Naive thymus-derived CD8-positive, alpha-beta T cell (primary cell): ENCODE measurements at regions not wholly inside any gene's neighbourhood (a gene's known extent, or its start where the extent isn't known, plus 50 kb on each side); places are given as distances from the start of the nearest gene placed in this dataset.
"Not testable (repeated sequence)": the region's sequence is repeated elsewhere in the genome, so short reads cannot be mapped to it uniquely, and the experiment has no call there.

Experiments
- ATAC-seq, 2 donors: fragments of 150-1000 bp; cut with Tn5 transposase in 1 of 2; sonication (Bioruptor Pico), chemical (Tn5 transposase) in 1 of 2; 1 replicate in 1 of 2; 2 replicates in 1 of 2; pipeline ENCODE4 v1.10.0; 2021; ENCODE audit warnings: mild to moderate bottlenecking in 2 of 2, moderate library complexity in 2 of 2
- POLR2A ChIA-PET: fragments of 350-600 bp; sonication (Branson Sonifier 250); formaldehyde crosslinking; loops from one replicate; lab custom pipeline; 2021; ENCODE audit warnings: antibody characterized with exemption; lab: Charles Lee
- DNase-seq, 10 donors: peaks; one replicate each; pipeline versions ENCODE4 v3.0.0 to v3.0.0-alpha.2; 2020 to 2022
- H3K27ac Mint-ChIP-seq, 10 donors: one replicate each; pipeline ENCODE4 v1.8.0; 2020 to 2022; ENCODE audit warnings: mild to moderate bottlenecking in 10 of 10, mixed read lengths in 10 of 10, moderate library complexity in 4 of 10, inconsistent platforms in 1 of 10
- H3K27me3 Mint-ChIP-seq, 5 donors: one replicate each; pipeline ENCODE4 v1.8.0; 2021 to 2022; ENCODE audit warnings: mixed read lengths in 5 of 5
- H3K36me3 Mint-ChIP-seq, 3 donors: one replicate each; pipeline ENCODE4 v1.8.0; 2020 to 2022; ENCODE audit warnings: mixed read lengths in 3 of 3, mild to moderate bottlenecking in 2 of 3, inconsistent platforms in 1 of 3
- H3K4me1 Mint-ChIP-seq, 4 donors: one replicate each; pipeline ENCODE4 v1.8.0; 2021 to 2022; ENCODE audit warnings: mixed read lengths in 4 of 4
- H3K4me3 Mint-ChIP-seq, 10 donors: one replicate each; pipeline ENCODE4 v1.8.0; 2020 to 2022; ENCODE audit warnings: mild to moderate bottlenecking in 10 of 10, mixed read lengths in 10 of 10, moderate library complexity in 6 of 10, inconsistent platforms in 1 of 10
- H3K9me3 Mint-ChIP-seq, 9 donors: one replicate each; pipeline ENCODE4 v1.8.0; 2020 to 2022; ENCODE audit warnings: mixed read lengths in 9 of 9, mild to moderate bottlenecking in 3 of 9, inconsistent platforms in 1 of 9, moderate library complexity in 1 of 9

GRCh38 chr7:75254238-75254637 lies 141.2 kb upstream of the TRIM73 start:
- H3K27me3 Mint-ChIP-seq, DNase-seq, POLR2A ChIA-PET, H3K4me3 Mint-ChIP-seq, H3K27ac Mint-ChIP-seq, H3K4me1 Mint-ChIP-seq, H3K9me3 Mint-ChIP-seq, ATAC-seq, H3K36me3 Mint-ChIP-seq: not testable (repeated sequence)

- H3K27ac Mint-ChIP-seq, H3K4me3 Mint-ChIP-seq, H3K9me3 Mint-ChIP-seq, ATAC-seq, POLR2A ChIA-PET, DNase-seq, H3K36me3 Mint-ChIP-seq, H3K27me3 Mint-ChIP-seq, H3K4me1 Mint-ChIP-seq: not testable (repeated sequence)
These were observed 138.0 kb upstream of the TRIM73 start for GRCh38 chr7:75257442-75257841.

GRCh38 chr7:75259454-75260003 lies 135.9 kb upstream of the TRIM73 start:
- H3K27me3 Mint-ChIP-seq, H3K36me3 Mint-ChIP-seq, H3K27ac Mint-ChIP-seq, H3K9me3 Mint-ChIP-seq, H3K4me3 Mint-ChIP-seq, H3K4me1 Mint-ChIP-seq, DNase-seq, POLR2A ChIA-PET, ATAC-seq: not testable (repeated sequence)

- H3K9me3 Mint-ChIP-seq, DNase-seq, H3K4me1 Mint-ChIP-seq, H3K36me3 Mint-ChIP-seq, H3K4me3 Mint-ChIP-seq, ATAC-seq, POLR2A ChIA-PET, H3K27ac Mint-ChIP-seq, H3K27me3 Mint-ChIP-seq: not testable (repeated sequence)
These were observed 133.8 kb upstream of the TRIM73 start for GRCh38 chr7:75261660-75262059.

DNA sequence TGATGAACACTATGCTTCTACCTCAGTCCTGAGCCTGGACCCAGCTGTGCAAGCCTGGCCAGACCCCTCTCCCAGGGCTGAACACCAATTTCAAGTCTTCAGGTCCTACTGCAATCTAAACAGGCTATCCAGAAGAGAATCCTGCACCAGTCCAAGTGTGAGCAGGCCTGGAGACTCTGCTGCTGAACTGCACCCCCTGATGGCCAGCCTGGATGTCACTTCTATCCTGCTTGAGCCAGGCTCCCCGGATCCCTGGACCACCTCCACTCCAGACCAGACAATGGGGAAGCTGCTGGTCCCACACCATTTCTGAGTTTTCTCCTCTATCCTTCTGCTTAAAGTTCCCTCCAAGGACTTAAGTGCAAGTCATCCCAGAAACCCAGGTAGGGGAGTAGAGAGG lies 127.3 kb upstream of the TRIM73 start:
- H3K36me3 Mint-ChIP-seq, H3K27me3 Mint-ChIP-seq, H3K4me1 Mint-ChIP-seq, H3K4me3 Mint-ChIP-seq, H3K27ac Mint-ChIP-seq, H3K9me3 Mint-ChIP-seq, ATAC-seq, DNase-seq, POLR2A ChIA-PET: not testable (repeated sequence)

- POLR2A ChIA-PET, H3K36me3 Mint-ChIP-seq, H3K27me3 Mint-ChIP-seq, DNase-seq, H3K4me1 Mint-ChIP-seq, ATAC-seq, H3K27ac Mint-ChIP-seq, H3K4me3 Mint-ChIP-seq, H3K9me3 Mint-ChIP-seq: not testable (repeated sequence)
These were observed 126.3 kb upstream of the TRIM73 start for GRCh38 chr7:75269159-75269558.

DNA sequence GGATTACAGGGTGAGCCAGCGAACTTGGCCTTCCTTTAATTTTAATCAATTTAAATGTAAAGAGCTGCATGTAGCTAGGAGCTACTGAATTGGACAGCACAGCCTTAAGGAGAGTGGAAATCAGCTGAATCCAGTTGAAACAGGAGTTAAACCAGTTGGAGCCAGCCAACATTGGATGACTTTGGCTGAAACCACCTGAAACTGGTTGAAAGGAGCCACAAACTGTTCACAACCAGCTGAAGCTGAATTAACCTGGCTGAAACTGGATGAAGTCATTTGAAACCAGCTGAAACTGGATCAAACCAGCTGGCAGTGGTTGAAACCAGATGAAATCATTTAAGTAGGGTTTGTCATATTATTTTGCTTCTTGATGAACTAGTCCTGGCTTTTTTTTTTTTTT lies 121.3 kb upstream of the TRIM73 start:
- H3K36me3 Mint-ChIP-seq, DNase-seq, H3K9me3 Mint-ChIP-seq, POLR2A ChIA-PET, H3K27me3 Mint-ChIP-seq, H3K4me3 Mint-ChIP-seq, ATAC-seq, H3K27ac Mint-ChIP-seq, H3K4me1 Mint-ChIP-seq: not testable (repeated sequence)
